ACHN (cell line): ENCODE measurements at regions not wholly inside any gene's neighbourhood (a gene's known extent, or its start where the extent isn't known, plus 50 kb on each side); places are given as distances from the start of the nearest gene placed in this dataset.

ENCODE experiments used
- DNase-seq: peaks from one replicate; pipeline ENCODE4 v3.0.0-alpha.2; 2015
- in situ Hi-C: cut with HindIII; loops from 2 replicates; pipeline ENCODE4 v1.10.0; 2017; ENCODE audit warnings: low sequenced_read_pairs, low pct_ligation_motif_present, low pct_unique_long_range_greater_than_20kb

GRCh38 chr15:39445931-39446330 lies 134.9 kb upstream of the THBS1 start:
- DNase-seq: no peak
- in situ Hi-C loops: no loop called here

- no peak for DNase-seq
- in situ Hi-C loops: no loop called here
These were observed 133.5 kb upstream of the THBS1 start for GRCh38 chr15:39447346-39447745.

- DNase-seq: no peak
- in situ Hi-C loops: no loop called here
These were observed 133.0 kb upstream of the THBS1 start for GRCh38 chr15:39447881-39448280.

- no peak for DNase-seq
- in situ Hi-C loops: no loop called here
These were observed 132.5 kb upstream of the THBS1 start for GRCh38 chr15:39448409-39448808.

- no peak for DNase-seq
- in situ Hi-C loops: no loop called here
These were observed 129.7 kb upstream of the THBS1 start for GRCh38 chr15:39451121-39451688.

GRCh38 chr15:39451871-39452270 lies 129.0 kb upstream of the THBS1 start:
- no peak for DNase-seq

GRCh38 chr15:39453620-39454019 lies 127.3 kb upstream of the THBS1 start:
- DNase-seq: no peak
- in situ Hi-C loops: no loop called here

More at GRCh38 chr15:39451871-39452270, 129.0 kb upstream of the THBS1 start:
- in situ Hi-C loops: no loop called here

- no peak for DNase-seq
- in situ Hi-C loops: no loop called here
These were observed 126.5 kb upstream of the THBS1 start for GRCh38 chr15:39454189-39454986.

GRCh38 chr15:39455471-39455991 lies 125.3 kb upstream of the THBS1 start:
- no peak for DNase-seq
- in situ Hi-C loops: no loop called here

- DNase-seq: no peak
- in situ Hi-C loops: no loop called here
These were observed 124.7 kb upstream of the THBS1 start for GRCh38 chr15:39456159-39456558.

- DNase-seq: no peak
- in situ Hi-C loops: no loop called here
These were observed 124.1 kb upstream of the THBS1 start for GRCh38 chr15:39456582-39457330.

GRCh38 chr15:39458131-39458530 lies 122.7 kb upstream of the THBS1 start:
- in situ Hi-C loops: no loop called here
- no peak for DNase-seq

GRCh38 chr15:39459548-39459947 lies 121.3 kb upstream of the THBS1 start:
- no peak for DNase-seq
- in situ Hi-C loops: no loop called here

- no peak for DNase-seq
- in situ Hi-C loops: no loop called here
These were observed 120.1 kb upstream of the THBS1 start for GRCh38 chr15:39460748-39461147.

- in situ Hi-C loops: no loop called here
- no peak for DNase-seq
These were observed 119.2 kb upstream of the THBS1 start for GRCh38 chr15:39461536-39462130.

GRCh38 chr15:39462691-39463090 lies 118.2 kb upstream of the THBS1 start:
- in situ Hi-C loops: no loop called here
- no peak for DNase-seq

- in situ Hi-C loops: no loop called here
- DNase-seq: no peak
These were observed 114.8 kb upstream of the THBS1 start for GRCh38 chr15:39465843-39466749.

- in situ Hi-C loops: no loop called here
- DNase-seq: no peak
These were observed 114.2 kb upstream of the THBS1 start for GRCh38 chr15:39466750-39467105.
